Naive B cell (primary cell): ENCODE measurements at regions not wholly inside any gene's neighbourhood (a gene's known extent, or its start where the extent isn't known, plus 50 kb on each side); places are given as distances from the start of the nearest gene placed in this dataset.
"Not testable (repeated sequence)": the region's sequence is repeated elsewhere in the genome, so short reads cannot be mapped to it uniquely, and the experiment has no call there.

ENCODE experiments used
- ATAC-seq, 2 donors: fragments of 150-1000 bp; cut with Tn5 transposase; 2 replicates each; pipeline ENCODE4 v1.10.0; 2021; ENCODE audit warnings: low read depth in 2 of 2, mild to moderate bottlenecking in 2 of 2, moderate library complexity in 2 of 2
- DNase-seq: peaks from one replicate; pipeline ENCODE4 v3.0.0; 2022
- H3K27ac Mint-ChIP-seq, 6 donors: one replicate each; pipeline ENCODE4 v1.8.0; 2020 to 2022; ENCODE audit warnings: mild to moderate bottlenecking in 6 of 6, mixed read lengths in 6 of 6, moderate library complexity in 5 of 6, inconsistent platforms in 2 of 6
- H3K27me3 Mint-ChIP-seq, 3 donors: one replicate each; pipeline ENCODE4 v1.8.0; 2021 to 2022; ENCODE audit warnings: mixed read lengths in 3 of 3, mild to moderate bottlenecking in 1 of 3
- H3K36me3 Mint-ChIP-seq, 2 donors: one replicate each; pipeline ENCODE4 v1.8.0; 2020 to 2022; ENCODE audit warnings: mixed read lengths in 2 of 2, inconsistent platforms in 1 of 2, mild to moderate bottlenecking in 1 of 2
- H3K4me1 Mint-ChIP-seq, 3 donors: one replicate each; pipeline ENCODE4 v1.8.0; 2020 to 2022; ENCODE audit warnings: mixed read lengths in 3 of 3, inconsistent platforms in 1 of 3, mild to moderate bottlenecking in 1 of 3, moderate library complexity in 1 of 3
- H3K4me3 Mint-ChIP-seq, 8 donors: one replicate each; pipeline ENCODE4 v1.8.0; 2020 to 2022; ENCODE audit warnings: mild to moderate bottlenecking in 8 of 8, mixed read lengths in 8 of 8, moderate library complexity in 8 of 8, inconsistent platforms in 2 of 8
- H3K9me3 Mint-ChIP-seq, 7 donors: one replicate each; pipeline ENCODE4 v1.8.0; 2020 to 2022; ENCODE audit warnings: mixed read lengths in 7 of 7, mild to moderate bottlenecking in 5 of 7, inconsistent platforms in 2 of 7, moderate library complexity in 1 of 7

GRCh38 chr4:155481150-155481549 is 104.4 kb upstream of the MAP9 start:
- DNase-seq (no peak), ATAC-seq (no peak)
- H3K4me1 Mint-ChIP-seq: no peaks in the 10 kb centered on the region
- H3K27ac Mint-ChIP-seq: no peak overlapping the region
- peaks cover 0 to 4% (median 0%) of the 10 kb centered on the region in 7 donors for H3K9me3 Mint-ChIP-seq
- H3K27me3 Mint-ChIP-seq: peaks cover 0 to 4% (median 0%) of the 10 kb centered on the region in 3 donors
- H3K4me3 Mint-ChIP-seq: no peak overlapping the region
- no peaks in the 10 kb centered on the region for H3K36me3 Mint-ChIP-seq

GRCh38 chr4:155479835-155480234 is 103.1 kb upstream of the MAP9 start:
- Mint-ChIP-seq H3K4me1 (no peaks in the 10 kb centered on the region), H3K27ac (no peak overlapping the region), H3K4me3 (no peak overlapping the region), H3K36me3 (no peaks in the 10 kb centered on the region), H3K27me3 (peaks cover 0 to 4% (median 0%) of the 10 kb centered on the region in 3 donors), H3K9me3 (peaks cover 0 to 4% (median 0%) of the 10 kb centered on the region in 7 donors)
- ATAC-seq: no peak
- no peak for DNase-seq

- no peak for ATAC-seq
- Mint-ChIP-seq H3K27me3 (no peaks in the 10 kb centered on the region), H3K9me3 (peaks cover 0 to 4% (median 0%) of the 10 kb centered on the region in 7 donors), H3K4me1 (no peaks in the 10 kb centered on the region), H3K27ac (no peak overlapping the region), H3K4me3 (no peak overlapping the region), H3K36me3 (no peaks in the 10 kb centered on the region)
- no peak for DNase-seq
These were observed 101.6 kb upstream of the MAP9 start for GRCh38 chr4:155478336-155478835.

- Mint-ChIP-seq H3K4me1 (no peaks in the 10 kb centered on the region), H3K4me3 (peak overlapping the region in 1 of 8 donors; percentile 25), H3K9me3 (peaks cover 0 to 4% (median 0%) of the 10 kb centered on the region in 7 donors), H3K36me3 (no peaks in the 10 kb centered on the region), H3K27me3 (peaks cover 0 to 9% (median 7%) of the 10 kb centered on the region in 3 donors), H3K27ac (no peak overlapping the region)
- ATAC-seq: no peak
- DNase-seq: no peak
These were observed 98.0 kb upstream of the MAP9 start for GRCh38 chr4:155474758-155475157.

DNA sequence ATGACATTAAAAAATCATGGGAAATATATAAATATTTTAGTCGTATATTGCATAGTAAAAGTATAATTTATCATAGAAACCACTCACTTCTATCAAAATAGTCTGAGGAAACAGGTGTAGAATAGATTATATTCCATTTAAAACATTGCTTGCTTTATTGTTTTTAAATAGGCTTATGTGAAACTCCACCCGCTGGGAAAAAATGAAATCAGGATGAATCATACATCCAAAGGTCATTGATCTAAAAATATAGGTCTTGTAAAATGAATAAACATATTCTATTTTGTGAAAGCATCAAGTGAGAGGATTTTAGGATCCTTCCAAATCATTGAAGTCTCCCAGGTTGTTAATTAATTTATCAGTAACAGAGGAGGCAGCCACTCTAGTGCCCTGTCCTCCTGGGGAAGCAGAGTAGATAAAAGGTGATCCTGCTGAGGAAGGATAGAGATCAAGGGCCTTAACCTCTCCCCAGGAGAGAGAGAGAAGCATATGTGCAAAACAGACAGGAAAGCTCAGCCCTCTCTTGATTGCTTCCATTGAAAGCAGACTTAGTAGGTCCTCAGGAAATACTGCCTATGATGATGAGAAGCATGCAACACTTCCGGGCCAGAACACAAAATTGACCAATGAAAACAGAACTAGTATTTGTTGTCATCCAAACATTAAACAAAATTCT is 96.8 kb upstream of the MAP9 start:
- DNase-seq (no peak), ATAC-seq (no peak)
- peaks cover 0 to 9% (median 7%) of the 10 kb centered on the region in 3 donors for H3K27me3 Mint-ChIP-seq
- no peaks in the 10 kb centered on the region for H3K4me1 Mint-ChIP-seq
- no peak overlapping the region for H3K27ac Mint-ChIP-seq
- H3K9me3 Mint-ChIP-seq: peaks cover 0 to 4% (median 0%) of the 10 kb centered on the region in 7 donors
- no peaks in the 10 kb centered on the region for H3K36me3 Mint-ChIP-seq
- H3K4me3 Mint-ChIP-seq: no peak overlapping the region

- ATAC-seq (no peak), DNase-seq (no peak)
- Mint-ChIP-seq H3K36me3 (no peaks in the 10 kb centered on the region), H3K27me3 (peaks cover 0 to 9% (median 7%) of the 10 kb centered on the region in 3 donors), H3K9me3 (no peaks in the 10 kb centered on the region), H3K4me1 (no peaks in the 10 kb centered on the region), H3K27ac (no peak overlapping the region), H3K4me3 (no peak overlapping the region)
These were observed 91.5 kb upstream of the MAP9 start for GRCh38 chr4:155468282-155468681.

DNA sequence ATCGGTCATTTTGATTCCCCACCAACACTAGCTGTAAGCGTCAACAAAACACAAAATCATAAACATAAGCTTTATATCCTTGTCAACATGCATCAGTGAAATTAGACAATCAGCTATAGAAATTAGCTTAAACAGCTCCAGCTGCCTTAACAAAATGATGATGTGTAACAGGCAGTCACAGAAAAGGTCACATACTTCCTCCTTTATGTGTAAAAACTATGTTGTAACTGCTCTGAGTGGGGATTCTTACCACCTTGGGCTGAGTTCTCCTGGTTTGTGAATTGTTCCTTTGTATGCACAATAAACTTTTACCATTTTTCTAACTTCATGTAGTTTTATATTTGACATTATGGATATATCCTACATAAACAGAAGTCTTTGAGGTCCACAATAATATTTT is 73.9 kb upstream of the MAP9 start:
- H3K9me3 Mint-ChIP-seq: no peaks in the 10 kb centered on the region
- H3K27ac Mint-ChIP-seq: no peak overlapping the region
- DNase-seq (no peak), ATAC-seq (no peak)
- H3K36me3 Mint-ChIP-seq: no peaks in the 10 kb centered on the region
- H3K27me3 Mint-ChIP-seq: no peaks in the 10 kb centered on the region
- no peaks in the 10 kb centered on the region for H3K4me1 Mint-ChIP-seq
- no peak overlapping the region for H3K4me3 Mint-ChIP-seq

GRCh38 chr4:155445306-155445705 is 68.5 kb upstream of the MAP9 start:
- Mint-ChIP-seq H3K9me3 (no peaks in the 10 kb centered on the region), H3K4me1 (peaks cover 0 to 6% (median 5%) of the 10 kb centered on the region in 3 donors)

DNA sequence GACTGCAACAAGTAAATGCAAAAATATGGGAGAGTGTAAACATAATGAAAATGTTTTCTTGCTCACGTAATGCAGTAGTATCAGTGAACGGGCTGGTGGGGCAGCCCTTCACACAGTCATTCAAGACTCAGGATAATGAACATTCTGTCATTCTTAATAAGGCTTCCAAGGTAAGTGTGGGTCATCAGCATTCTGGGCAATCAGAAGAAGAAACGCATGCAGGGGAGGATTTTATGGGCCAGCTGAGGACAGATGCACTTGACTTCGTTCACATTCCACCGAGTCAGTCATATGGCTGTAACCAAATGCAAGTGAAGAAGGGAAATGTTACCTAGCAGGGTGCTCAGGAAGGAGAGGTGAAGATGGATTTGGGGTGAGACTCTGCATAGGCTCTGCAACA is 68.0 kb upstream of the MAP9 start:
- H3K9me3 Mint-ChIP-seq: no peaks in the 10 kb centered on the region
- DNase-seq: no peak

More at GRCh38 chr4:155445306-155445705, 68.5 kb upstream of the MAP9 start:
- DNase-seq (no peak), ATAC-seq (no peak)
- Mint-ChIP-seq H3K27me3 (peaks cover 5 to 19% (median 16%) of the 10 kb centered on the region in 3 donors), H3K36me3 (no peaks in the 10 kb centered on the region), H3K4me3 (no peak overlapping the region), H3K27ac (no peak overlapping the region)

GRCh38 chr4:155442267-155443105 is 65.7 kb upstream of the MAP9 start:
- Mint-ChIP-seq H3K36me3 (no peaks in the 10 kb centered on the region), H3K4me3 (no peak overlapping the region), H3K9me3 (no peaks in the 10 kb centered on the region), H3K4me1 (peaks cover 0 to 6% (median 5%) of the 10 kb centered on the region in 3 donors), H3K27me3 (peaks cover 12 to 19% (median 16%) of the 10 kb centered on the region in 3 donors), H3K27ac (peak overlapping the region in 2 of 6 donors; percentile 16 to 44)
- ATAC-seq (peak in 1 of 2 donors; percentile 45), DNase-seq (peak; percentile 35)

More for the DNA sequence above, 68.0 kb upstream of the MAP9 start:
- H3K27me3 Mint-ChIP-seq: peaks cover 5 to 19% (median 16%) of the 10 kb centered on the region in 3 donors
- H3K27ac Mint-ChIP-seq: no peak overlapping the region
- ATAC-seq: no peak
- no peaks in the 10 kb centered on the region for H3K36me3 Mint-ChIP-seq
- H3K4me1 Mint-ChIP-seq: peaks cover 0 to 6% (median 5%) of the 10 kb centered on the region in 3 donors
- no peak overlapping the region for H3K4me3 Mint-ChIP-seq

DNA sequence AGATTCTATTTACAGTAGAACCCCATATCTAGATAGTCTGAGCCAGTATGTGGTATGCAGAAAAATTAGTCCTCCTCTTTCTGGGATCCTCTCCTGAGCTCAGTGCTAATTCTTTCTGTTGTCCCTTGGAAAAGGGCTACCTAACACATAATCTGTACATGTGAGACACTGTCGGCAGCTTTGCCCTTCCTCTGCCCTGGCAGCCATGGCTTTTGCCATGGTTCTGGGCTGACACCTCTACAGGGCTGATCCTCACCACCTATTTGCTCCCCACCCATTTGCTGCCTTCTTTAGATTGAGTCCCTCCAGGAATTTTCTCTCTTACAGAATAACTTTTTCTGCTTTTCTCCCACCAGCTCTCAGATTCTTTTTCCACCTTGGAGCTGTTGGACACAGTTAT is 64.7 kb upstream of the MAP9 start:
- Mint-ChIP-seq H3K27ac (no peak overlapping the region), H3K4me1 (peaks cover 0 to 6% (median 5%) of the 10 kb centered on the region in 3 donors), H3K4me3 (no peak overlapping the region), H3K9me3 (no peaks in the 10 kb centered on the region), H3K27me3 (peaks cover 12 to 19% (median 16%) of the 10 kb centered on the region in 3 donors), H3K36me3 (no peaks in the 10 kb centered on the region)
- ATAC-seq (no peak), DNase-seq (no peak)

GRCh38 chr4:155439760-155440159 is 63.0 kb upstream of the MAP9 start:
- not testable (repeated sequence) for H3K27ac Mint-ChIP-seq, H3K4me3 Mint-ChIP-seq, ATAC-seq, H3K36me3 Mint-ChIP-seq, H3K9me3 Mint-ChIP-seq, DNase-seq, H3K4me1 Mint-ChIP-seq
- H3K27me3 Mint-ChIP-seq: peaks cover 12 to 19% (median 16%) of the 10 kb centered on the region in 3 donors

GRCh38 chr4:155434904-155435303 is 58.1 kb upstream of the MAP9 start:
- no peaks in the 10 kb centered on the region for H3K9me3 Mint-ChIP-seq
- H3K27me3 Mint-ChIP-seq: peaks cover 0 to 16% (median 8%) of the 10 kb centered on the region in 3 donors
- DNase-seq: no peak
- no peaks in the 10 kb centered on the region for H3K4me1 Mint-ChIP-seq
- ATAC-seq: no peak
- H3K4me3 Mint-ChIP-seq: no peak overlapping the region
- H3K36me3 Mint-ChIP-seq: no peaks in the 10 kb centered on the region
- H3K27ac Mint-ChIP-seq: no peak overlapping the region
